ENCODE measurements at regions not wholly inside any gene's neighbourhood (a gene's known extent, or its start where the extent isn't known, plus 50 kb on each side); places are given as distances from the start of the nearest gene placed in this dataset.

- 53% methylated on average over 3 of the region's 3 CpGs for WGBS
- Histone ChIP-seq H3K36me3 (ENCODE audit: control insufficient read depth in 4 of 4, insufficient read depth in 3 of 4, low read depth in 1 of 4, low read length in 3 of 4) (no peaks in the 10 kb centered on the region), H3K4me3 (ENCODE audit: low read depth in 1 of 3, low read length in 3 of 3) (no peak overlapping the region), H3K27me3 (ENCODE audit: control insufficient read depth in 4 of 4, insufficient read depth in 4 of 4, low read length in 3 of 4) (no peaks in the 10 kb centered on the region), H3K27ac (ENCODE audit: low read depth in 1 of 2, low read length in 2 of 2) (no peak overlapping the region), H3K9ac (ENCODE audit: low read depth in 1 of 2, low read length in 2 of 2) (no peak overlapping the region), H3K9me3 (ENCODE audit: control insufficient read depth in 4 of 4, low read length in 3 of 4) (no peaks in the 10 kb centered on the region), H3K4me1 (ENCODE audit: control insufficient read depth in 4 of 4, insufficient read depth in 4 of 4, low read length in 3 of 4) (peaks cover 0 to 1% (median 0%) of the 10 kb centered on the region in 4 donors)
- no peak for DNase-seq (ENCODE audit: low spot score)
- TF ChIP-seq TAF1 (conservative IDR thresholded peaks at IDR 0.05): no peak
These were observed 57.6 kb downstream of the CCDC59 start for GRCh38 chr12:82300611-82301010.

- 26% methylated on average over 2 of the region's 2 CpGs for WGBS
- Histone ChIP-seq H3K9me3 (ENCODE audit: control insufficient read depth in 4 of 4, low read length in 3 of 4) (no peaks in the 10 kb centered on the region), H3K4me3 (ENCODE audit: low read depth in 1 of 3, low read length in 3 of 3) (no peak overlapping the region), H3K27me3 (ENCODE audit: control insufficient read depth in 4 of 4, insufficient read depth in 4 of 4, low read length in 3 of 4) (no peaks in the 10 kb centered on the region), H3K9ac (ENCODE audit: low read depth in 1 of 2, low read length in 2 of 2) (no peak overlapping the region), H3K4me1 (ENCODE audit: control insufficient read depth in 4 of 4, insufficient read depth in 4 of 4, low read length in 3 of 4) (peaks cover 0 to 1% (median 0%) of the 10 kb centered on the region in 4 donors), H3K36me3 (ENCODE audit: control insufficient read depth in 4 of 4, insufficient read depth in 3 of 4, low read depth in 1 of 4, low read length in 3 of 4) (no peaks in the 10 kb centered on the region), H3K27ac (ENCODE audit: low read depth in 1 of 2, low read length in 2 of 2) (no peak overlapping the region)
- TF ChIP-seq ATF3 (IDR thresholded peaks at IDR 0.05): no peak
- no peak for TF ChIP-seq FOXA2 (IDR thresholded peaks at IDR 0.05)
- TF ChIP-seq TAF1 (conservative IDR thresholded peaks at IDR 0.05): no peak
- no peak for TF ChIP-seq REST (IDR thresholded peaks at IDR 0.05)
- no peak for TF ChIP-seq HNF4A (conservative IDR thresholded peaks at IDR 0.05)
- TF ChIP-seq HNF4G (IDR thresholded peaks at IDR 0.05): no peak
- no peak for TF ChIP-seq CTCF (IDR thresholded peaks at IDR 0.05; ENCODE audit: low read depth, low read length, missing input control)
- TF ChIP-seq EGR1 (IDR thresholded peaks at IDR 0.05; ENCODE audit: low read depth in 2 of 2): no peak
- TF ChIP-seq MAX (IDR thresholded peaks at IDR 0.05): no peak
- no peak for TF ChIP-seq FOXA1 (IDR thresholded peaks at IDR 0.05)
- TF ChIP-seq JUND (IDR thresholded peaks at IDR 0.05): no peak
- no peak for TF ChIP-seq GABPA (IDR thresholded peaks at IDR 0.05 in 1 of 2, conservative IDR thresholded peaks at IDR 0.05 in 1 of 2)
- no peak for TF ChIP-seq RAD21 (IDR thresholded peaks at IDR 0.05)
- no peak for TF ChIP-seq YY1 (IDR thresholded peaks at IDR 0.05)
- no peak for TF ChIP-seq RXRA (IDR thresholded peaks at IDR 0.05)
- TF ChIP-seq NR2F2 (IDR thresholded peaks at IDR 0.05): no peak
- TF ChIP-seq ZBTB33 (IDR thresholded peaks at IDR 0.05): no peak
- no peak for TF ChIP-seq SP1 (IDR thresholded peaks at IDR 0.05)
- no peak for DNase-seq (ENCODE audit: low spot score)
These were observed 58.7 kb downstream of the CCDC59 start for GRCh38 chr12:82299319-82300025.
